K562 (cell line): ENCODE measurements at regions not wholly inside any gene's neighbourhood (a gene's known extent, or its start where the extent isn't known, plus 50 kb on each side); places are given as distances from the start of the nearest gene placed in this dataset.

ENCODE experiments used
- ESRRA ChIP-seq: fragments of 450-650 bp; IDR thresholded peaks from 2 replicates; pipeline ENCODE4 v1.6.1; 2014; ENCODE audit warnings: low read depth, mild to moderate bottlenecking, moderate library complexity, borderline replicate concordance
- GATA2 ChIP-seq: sonication (generic); formaldehyde crosslinking; IDR thresholded peaks from 2 replicates; pipeline ENCODE4 v1.4.0; 2020; ENCODE audit warnings: mild to moderate bottlenecking, missing genetic modification reagents

DNA sequence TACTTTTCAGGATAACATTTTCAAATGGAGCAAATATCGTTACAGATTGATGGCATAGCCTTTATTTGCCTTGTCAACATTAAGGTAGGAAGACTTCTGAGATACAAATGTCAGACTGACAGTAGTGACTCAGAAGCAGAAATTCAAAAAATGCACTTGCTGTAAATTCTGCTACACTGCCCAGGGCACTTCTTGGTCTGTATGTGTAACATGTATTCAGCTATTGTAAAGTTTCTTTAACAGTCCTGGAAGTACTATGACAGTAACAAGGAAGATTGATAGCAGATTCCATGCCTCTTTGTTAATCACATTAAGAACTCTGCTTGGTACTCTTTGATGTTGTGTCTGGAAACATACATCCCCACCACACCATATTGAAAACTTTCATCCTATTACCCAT is 69.6 kb upstream of the PCDH18 start:
- no peak for TF ChIP-seq GATA2
- no peak for TF ChIP-seq ESRRA
